Uterus (tissue), 3 donors: ENCODE measurements at regions not wholly inside any gene's neighbourhood (a gene's known extent, or its start where the extent isn't known, plus 50 kb on each side); places are given as distances from the start of the nearest gene placed in this dataset.

Source experiments
- DNase-seq, 2 donors: peaks; one replicate each; pipeline ENCODE4 v3.0.0-alpha.2; 2019 to 2020
- H3K27ac ChIP-seq, 2 donors: fragments of 200-600 bp; sonication (generic); 1 replicate in 1 of 2; 2 replicates in 1 of 2; pipeline ENCODE4 v1.5.1; 2016 to 2018
- H3K27me3 ChIP-seq, 2 donors: fragments of 200-600 bp; sonication (generic); one replicate each; pipeline ENCODE4 v1.5.1; 2018 to 2019; ENCODE audit warnings: control low read depth in 1 of 2
- H3K36me3 ChIP-seq, 2 donors: fragments of 200-600 bp; sonication (generic); one replicate each; pipeline ENCODE4 v1.5.1; 2019; ENCODE audit warnings: control low read depth in 1 of 2
- H3K4me1 ChIP-seq, 2 donors: fragments of 200-600 bp; sonication (generic); one replicate each; pipeline ENCODE4 v1.5.1; 2018 to 2019; ENCODE audit warnings: control low read depth in 1 of 2
- H3K4me3 ChIP-seq, 2 donors: fragments of 200-600 bp; sonication (generic); 1 replicate in 1 of 2; 2 replicates in 1 of 2; pipeline ENCODE4 v1.5.1; 2018 to 2019; ENCODE audit warnings: mild to moderate bottlenecking in 1 of 2
- H3K9me3 ChIP-seq, 2 donors: fragments of 200-600 bp; sonication (generic); one replicate each; pipeline ENCODE4 v1.5.1; 2019; ENCODE audit warnings: control low read depth in 1 of 2
- CTCF ChIP-seq, 4 experiments: fragments of 200-600 bp in 2 of 4; fragments of 450-650 bp in 2 of 4; sonication (generic) in 2 of 4; IDR thresholded peaks; one replicate each; pipeline ENCODE4 v1.5.1; 2016 to 2019; ENCODE audit warnings: antibody characterized with exemption in 4 of 4, mild to moderate bottlenecking in 2 of 4, moderate library complexity in 1 of 4
- POLR2A ChIP-seq, 2 donors: fragments of 450-650 bp; IDR thresholded peaks; one replicate each; pipeline ENCODE4 v1.6.1; 2016; ENCODE audit warnings: antibody characterized with exemption in 2 of 2, mild to moderate bottlenecking in 1 of 2, moderate library complexity in 1 of 2
- intact Hi-C: fragments of 100-400 bp; cut with DNase I; formaldehyde crosslinking; loops from one replicate; pipeline ENCODE4 v1.15.1; 2023; ENCODE audit warnings: low total_unique reads
- donor health status: DM: yes; HTN: yes; CAD: no.

GRCh38 chr22:49525360-49525759 is 302.3 kb downstream of the BRD1 start:
- intact Hi-C loops = no loop called here
- Histone ChIP-seq H3K27me3 (no peaks in the 10 kb centered on the region), H3K27ac (no peak overlapping the region), H3K36me3 (no peaks in the 10 kb centered on the region), H3K4me3 (no peak overlapping the region), H3K9me3 (no peaks in the 10 kb centered on the region), H3K4me1 (no peaks in the 10 kb centered on the region)
- no peak for DNase-seq
- no peak for TF ChIP-seq CTCF (IDR thresholded peaks at IDR 0.05)
- TF ChIP-seq POLR2A (IDR thresholded peaks at IDR 0.05) = no peak

- H3K9me3 ChIP-seq = no peaks in the 10 kb centered on the region
- H3K4me3 ChIP-seq = no peak overlapping the region
- H3K27ac ChIP-seq = no peak overlapping the region
- TF ChIP-seq CTCF (IDR thresholded peaks at IDR 0.05) (no peak), POLR2A (IDR thresholded peaks at IDR 0.05) (no peak)
- no peak for DNase-seq
- H3K36me3 ChIP-seq = no peaks in the 10 kb centered on the region
- no peaks in the 10 kb centered on the region for H3K4me1 ChIP-seq
- H3K27me3 ChIP-seq = no peaks in the 10 kb centered on the region
- intact Hi-C loops = no loop called here
Observed at GRCh38 chr22:49524362-49524761, 303.3 kb downstream of the BRD1 start.

- no peaks in the 10 kb centered on the region for H3K36me3 ChIP-seq
- H3K27ac ChIP-seq = no peak overlapping the region
- no peaks in the 10 kb centered on the region for H3K9me3 ChIP-seq
- DNase-seq = no peak
- intact Hi-C loops = no loop called here
- H3K27me3 ChIP-seq = no peaks in the 10 kb centered on the region
- H3K4me3 ChIP-seq = no peak overlapping the region
- no peaks in the 10 kb centered on the region for H3K4me1 ChIP-seq
- TF ChIP-seq POLR2A (IDR thresholded peaks at IDR 0.05) = no peak
- no peak for TF ChIP-seq CTCF (IDR thresholded peaks at IDR 0.05)
Observed at GRCh38 chr22:49523374-49524008, 304.2 kb downstream of the BRD1 start.

- Histone ChIP-seq H3K4me3 (no peak overlapping the region), H3K9me3 (no peaks in the 10 kb centered on the region), H3K4me1 (no peaks in the 10 kb centered on the region), H3K27me3 (no peaks in the 10 kb centered on the region), H3K27ac (no peak overlapping the region), H3K36me3 (no peaks in the 10 kb centered on the region)
- intact Hi-C loops = no loop called here
- TF ChIP-seq CTCF (IDR thresholded peaks at IDR 0.05) (no peak), POLR2A (IDR thresholded peaks at IDR 0.05) (no peak)
- DNase-seq = no peak
Observed at GRCh38 chr22:49522582-49523373, 304.9 kb downstream of the BRD1 start.

- Histone ChIP-seq H3K36me3 (no peaks in the 10 kb centered on the region), H3K4me1 (no peaks in the 10 kb centered on the region), H3K27me3 (no peaks in the 10 kb centered on the region), H3K4me3 (no peak overlapping the region), H3K27ac (no peak overlapping the region), H3K9me3 (no peaks in the 10 kb centered on the region)
- intact Hi-C loops = no loop called here
- TF ChIP-seq POLR2A (IDR thresholded peaks at IDR 0.05) (no peak), CTCF (IDR thresholded peaks at IDR 0.05) (no peak)
- no peak for DNase-seq
Observed at GRCh38 chr22:49521787-49522224, 305.9 kb downstream of the BRD1 start.
